ENCODE measurements at regions not wholly inside any gene's neighbourhood (a gene's known extent, or its start where the extent isn't known, plus 50 kb on each side); places are given as distances from the start of the nearest gene placed in this dataset.
A peak's percentile ranks its signal among the peaks of the same experiment; 100 is the strongest.
"Not testable (repeated sequence)": the region's sequence is repeated elsewhere in the genome, so short reads cannot be mapped to it uniquely, and the experiment has no call there.

- DNase-seq (ENCODE audit: low spot score): no peak
Observed at GRCh38 chr1:214715126-214715525, 112.1 kb downstream of the CENPF start.

GRCh38 chr1:214717351-214717750 lies 114.4 kb downstream of the CENPF start:
- no peak for DNase-seq (ENCODE audit: low spot score)

- DNase-seq (ENCODE audit: low spot score): no peak
Observed at GRCh38 chr1:214718724-214719123, 115.7 kb downstream of the CENPF start.

GRCh38 chr1:214719207-214719606 lies 116.2 kb downstream of the CENPF start:
- no peak for DNase-seq (ENCODE audit: low spot score)

- no peak for DNase-seq (ENCODE audit: low spot score)
Observed at GRCh38 chr1:214720561-214720960, 117.6 kb downstream of the CENPF start.

GRCh38 chr1:214727274-214727673 lies 124.3 kb downstream of the CENPF start:
- DNase-seq (ENCODE audit: low spot score): no peak

- DNase-seq (ENCODE audit: low spot score): no peak
Observed at GRCh38 chr1:214739621-214740238, 136.7 kb downstream of the CENPF start.

GRCh38 chr1:214740471-214740870 lies 137.5 kb downstream of the CENPF start:
- DNase-seq (ENCODE audit: low spot score): no peak

- peak; percentile 52 for DNase-seq (ENCODE audit: low spot score)
Observed at GRCh38 chr1:214747050-214747635, 144.1 kb downstream of the CENPF start.

GRCh38 chr1:214753236-214753852 lies 150.3 kb downstream of the CENPF start:
- no peak for DNase-seq (ENCODE audit: low spot score)

GRCh38 chr1:214761030-214761429 lies 158.0 kb downstream of the CENPF start:
- DNase-seq (ENCODE audit: low spot score): no peak

GRCh38 chr1:214762902-214763301 lies 159.9 kb downstream of the CENPF start:
- DNase-seq (ENCODE audit: low spot score): no peak

- DNase-seq (ENCODE audit: low spot score): no peak
Observed at GRCh38 chr1:214764502-214764901, 161.5 kb downstream of the CENPF start.

GRCh38 chr1:214767221-214767620 lies 164.2 kb downstream of the CENPF start:
- DNase-seq (ENCODE audit: low spot score): no peak

GRCh38 chr1:214769666-214770065 lies 166.7 kb downstream of the CENPF start:
- DNase-seq (ENCODE audit: low spot score): not testable (repeated sequence)

GRCh38 chr1:214777364-214777763 lies 174.4 kb downstream of the CENPF start:
- DNase-seq (ENCODE audit: low spot score): no peak

GRCh38 chr1:214791961-214792360 lies 189.0 kb downstream of the CENPF start:
- DNase-seq (ENCODE audit: low spot score): peak; percentile 21

- no peak for DNase-seq (ENCODE audit: low spot score)
Observed at GRCh38 chr1:214792527-214793186, 189.7 kb downstream of the CENPF start.

GRCh38 chr1:214793708-214794107 lies 190.7 kb downstream of the CENPF start:
- DNase-seq (ENCODE audit: low spot score): no peak

- DNase-seq (ENCODE audit: low spot score): no peak
Observed at GRCh38 chr1:214801191-214801590, 198.2 kb downstream of the CENPF start.

- DNase-seq (ENCODE audit: low spot score): peak; percentile 53
Observed at GRCh38 chr1:214808845-214809460, 206.0 kb downstream of the CENPF start.

GRCh38 chr1:214816603-214817002 lies 213.6 kb downstream of the CENPF start:
- DNase-seq (ENCODE audit: low spot score): no peak
